ENCODE measurements at regions not wholly inside any gene's neighbourhood (a gene's known extent, or its start where the extent isn't known, plus 50 kb on each side); places are given as distances from the start of the nearest gene placed in this dataset.

DNA sequence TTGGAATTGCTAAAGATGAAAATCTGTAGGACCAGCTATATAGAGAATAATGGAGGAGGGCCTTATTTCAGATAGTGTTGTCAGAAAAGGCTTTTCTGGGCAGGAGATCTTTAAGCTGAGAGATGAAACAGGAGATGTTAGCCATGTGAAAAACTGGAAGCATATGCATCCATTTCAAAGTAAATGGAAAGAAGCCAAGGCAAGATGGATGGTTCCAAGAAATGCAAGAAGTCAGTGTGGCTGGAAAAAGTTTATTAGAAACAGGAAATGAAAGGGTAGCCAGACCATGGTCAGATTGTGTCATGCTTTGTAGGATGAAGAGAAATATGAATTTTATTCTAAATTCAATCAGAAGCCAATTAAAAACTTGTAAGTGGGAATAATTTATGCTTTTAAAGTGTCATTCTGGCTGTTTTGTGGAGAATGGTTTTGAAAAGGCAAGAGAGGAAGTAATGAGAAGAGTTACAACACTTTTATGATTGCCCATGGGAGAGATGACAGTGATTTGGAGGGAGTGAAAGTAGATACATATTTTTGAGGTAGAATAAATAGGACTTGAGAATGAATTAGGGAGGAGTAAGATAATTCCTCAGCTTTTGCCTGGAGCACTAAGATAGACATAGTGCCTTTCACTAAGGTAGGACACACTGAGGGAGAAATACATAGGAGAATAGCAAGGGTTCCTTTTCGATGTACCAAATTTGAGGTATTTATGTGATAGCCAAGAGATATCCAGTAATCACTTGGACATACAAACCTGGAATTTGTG is 620.1 kb downstream of the HTR1B start:
- no peak overlapping the region for H3K27ac ChIP-seq
- 0% methylated on average over 1 of the region's 1 CpG for WGBS, 4 donors

DNA sequence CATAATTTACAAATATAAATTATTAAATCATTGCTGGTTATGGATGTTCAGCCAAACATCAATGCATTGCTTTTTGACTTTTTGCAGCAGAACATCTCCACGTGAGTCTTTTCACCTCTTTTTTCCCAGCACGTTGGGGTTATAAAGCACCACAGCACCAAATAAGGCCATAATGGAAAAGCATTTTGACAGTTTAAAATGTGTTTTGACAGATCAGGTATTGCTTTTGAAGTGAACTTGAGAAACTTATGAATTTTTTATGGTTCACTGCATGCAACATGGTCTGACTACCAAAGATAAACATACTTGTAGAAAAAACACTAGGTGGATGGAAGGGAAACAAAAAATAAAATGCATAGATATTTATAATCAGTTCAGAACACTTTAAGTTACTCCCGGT is 622.4 kb downstream of the HTR1B start:
- Histone ChIP-seq H3K27ac (no peak overlapping the region), H3K9me3 (peaks cover 0 to 12% (median 0%) of the 10 kb centered on the region in 12 donors), H3K27me3 (no peaks in the 10 kb centered on the region), H3K36me3 (no peaks in the 10 kb centered on the region), H3K4me1 (peaks cover 0 to 2% (median 0%) of the 10 kb centered on the region in 12 donors), H3K4me3 (no peak overlapping the region)
- WGBS, 4 donors, result 79 to 87% (median 83%) methylated on average over 3 of the region's 3 CpGs
- ATAC-seq (no peak), DNase-seq (no peak)
- TF ChIP-seq, protein P1, sequence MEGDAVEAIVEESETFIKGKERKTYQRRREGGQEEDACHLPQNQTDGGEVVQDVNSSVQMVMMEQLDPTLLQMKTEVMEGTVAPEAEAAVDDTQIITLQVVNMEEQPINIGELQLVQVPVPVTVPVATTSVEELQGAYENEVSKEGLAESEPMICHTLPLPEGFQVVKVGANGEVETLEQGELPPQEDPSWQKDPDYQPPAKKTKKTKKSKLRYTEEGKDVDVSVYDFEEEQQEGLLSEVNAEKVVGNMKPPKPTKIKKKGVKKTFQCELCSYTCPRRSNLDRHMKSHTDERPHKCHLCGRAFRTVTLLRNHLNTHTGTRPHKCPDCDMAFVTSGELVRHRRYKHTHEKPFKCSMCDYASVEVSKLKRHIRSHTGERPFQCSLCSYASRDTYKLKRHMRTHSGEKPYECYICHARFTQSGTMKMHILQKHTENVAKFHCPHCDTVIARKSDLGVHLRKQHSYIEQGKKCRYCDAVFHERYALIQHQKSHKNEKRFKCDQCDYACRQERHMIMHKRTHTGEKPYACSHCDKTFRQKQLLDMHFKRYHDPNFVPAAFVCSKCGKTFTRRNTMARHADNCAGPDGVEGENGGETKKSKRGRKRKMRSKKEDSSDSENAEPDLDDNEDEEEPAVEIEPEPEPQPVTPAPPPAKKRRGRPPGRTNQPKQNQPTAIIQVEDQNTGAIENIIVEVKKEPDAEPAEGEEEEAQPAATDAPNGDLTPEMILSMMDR (IDR thresholded peaks at IDR 0.05), result no peak
- TF ChIP-seq POLR2A (IDR thresholded peaks at IDR 0.05), result no peak
- intact Hi-C loops (cut with DNase I), result no loop called here

More for the DNA sequence above, 620.1 kb downstream of the HTR1B start:
- DNase-seq (no peak), ATAC-seq (no peak)
- Histone ChIP-seq H3K9me3 (peaks cover 0 to 13% (median 0%) of the 10 kb centered on the region in 12 donors), H3K27me3 (no peaks in the 10 kb centered on the region), H3K4me3 (no peak overlapping the region), H3K36me3 (no peaks in the 10 kb centered on the region), H3K4me1 (peaks cover 0 to 2% (median 0%) of the 10 kb centered on the region in 12 donors)
- intact Hi-C loops (cut with DNase I), result no loop called here
- no peak for TF ChIP-seq POLR2A (IDR thresholded peaks at IDR 0.05)
- TF ChIP-seq, protein P1 (IDR thresholded peaks at IDR 0.05), result no peak

DNA sequence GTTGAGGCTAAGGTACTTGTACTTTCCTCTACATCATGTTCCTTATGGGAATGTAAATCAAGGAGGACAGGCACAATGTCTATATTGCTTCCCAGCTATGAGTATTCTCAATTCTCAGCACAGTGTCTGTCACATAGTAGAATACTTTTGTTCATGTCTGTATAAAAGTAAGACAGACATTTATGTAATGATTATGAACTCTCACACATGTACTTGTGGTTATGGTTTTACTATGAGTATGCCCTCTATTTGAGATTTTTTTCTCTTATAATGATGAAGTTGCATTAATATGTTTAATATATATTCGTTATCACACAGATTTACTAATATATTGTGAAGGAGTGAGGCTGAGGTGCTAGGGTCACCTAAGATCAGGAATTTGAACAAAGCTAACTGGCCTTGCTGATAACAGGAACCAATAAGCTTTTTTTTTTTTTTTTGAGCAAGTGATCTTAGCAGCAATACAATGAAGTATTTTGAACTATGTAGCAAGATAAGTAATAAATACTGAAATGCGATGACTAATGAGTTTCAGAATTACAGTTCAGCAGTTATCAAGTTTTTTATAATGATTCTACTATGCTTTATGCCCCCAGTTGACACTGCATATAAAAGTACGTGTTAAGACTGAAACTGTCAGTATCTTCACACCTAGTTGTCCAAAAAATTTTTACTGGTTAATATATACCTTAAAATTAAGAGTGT is 623.1 kb downstream of the HTR1B start:
- intact Hi-C loops (cut with DNase I), result no loop called here
- no peak for DNase-seq

DNA sequence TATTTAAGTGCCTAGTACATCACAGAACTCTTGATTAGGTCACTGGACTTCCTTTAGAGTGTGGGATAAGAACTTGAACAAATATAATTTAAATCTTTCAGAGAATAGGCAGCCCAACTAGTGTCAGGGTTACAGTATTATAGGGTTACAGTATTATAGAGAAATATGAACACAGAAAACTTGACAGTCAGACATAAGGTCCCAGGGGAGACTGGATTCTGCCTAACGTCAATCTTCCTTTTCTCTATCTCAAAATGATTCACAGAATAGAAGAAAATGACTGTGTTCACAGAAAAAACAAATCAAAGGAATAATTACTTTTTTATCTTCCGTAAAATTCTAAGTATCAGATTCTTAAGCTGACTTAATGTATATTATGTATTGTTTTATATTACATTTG is 623.8 kb downstream of the HTR1B start:
- Histone ChIP-seq H3K27me3 (no peaks in the 10 kb centered on the region), H3K27ac (no peak overlapping the region), H3K4me3 (no peak overlapping the region), H3K36me3 (no peaks in the 10 kb centered on the region), H3K9me3 (peaks cover 0 to 3% (median 0%) of the 10 kb centered on the region in 12 donors), H3K4me1 (peaks cover 0 to 2% (median 0%) of the 10 kb centered on the region in 12 donors)
- WGBS, 4 donors, result 65 to 73% (median 67%) methylated on average over 2 of the region's 2 CpGs
- TF ChIP-seq, protein P1 (IDR thresholded peaks at IDR 0.05), result no peak
- no peak for TF ChIP-seq POLR2A (IDR thresholded peaks at IDR 0.05)
- ATAC-seq (no peak), DNase-seq (no peak)
- intact Hi-C loops (cut with DNase I), result no loop called here

More for the DNA sequence above, 623.1 kb downstream of the HTR1B start:
- TF ChIP-seq, protein P1 (IDR thresholded peaks at IDR 0.05), result no peak
- TF ChIP-seq POLR2A (IDR thresholded peaks at IDR 0.05), result no peak
- Histone ChIP-seq H3K4me3 (no peak overlapping the region), H3K36me3 (no peaks in the 10 kb centered on the region), H3K27ac (no peak overlapping the region), H3K27me3 (no peaks in the 10 kb centered on the region), H3K4me1 (peaks cover 0 to 2% (median 0%) of the 10 kb centered on the region in 12 donors), H3K9me3 (peaks cover 0 to 8% (median 0%) of the 10 kb centered on the region in 12 donors)
- ATAC-seq, result no peak
- 77 to 88% (median 86%) methylated on average over 3 of the region's 3 CpGs for WGBS, 4 donors
